GM20431 (cell line): ENCODE measurements at regions not wholly inside any gene's neighbourhood (a gene's known extent, or its start where the extent isn't known, plus 50 kb on each side); places are given as distances from the start of the nearest gene placed in this dataset.

Source experiments
- in situ Hi-C: fragments of 300-500 bp; cut with MseI, MboI; formaldehyde crosslinking; loops from one replicate; pipeline ENCODE4 v1.15.0; 2020; ENCODE audit warnings: low sequenced_read_pairs; ENCODE audit not compliant: unreplicated experiment

DNA sequence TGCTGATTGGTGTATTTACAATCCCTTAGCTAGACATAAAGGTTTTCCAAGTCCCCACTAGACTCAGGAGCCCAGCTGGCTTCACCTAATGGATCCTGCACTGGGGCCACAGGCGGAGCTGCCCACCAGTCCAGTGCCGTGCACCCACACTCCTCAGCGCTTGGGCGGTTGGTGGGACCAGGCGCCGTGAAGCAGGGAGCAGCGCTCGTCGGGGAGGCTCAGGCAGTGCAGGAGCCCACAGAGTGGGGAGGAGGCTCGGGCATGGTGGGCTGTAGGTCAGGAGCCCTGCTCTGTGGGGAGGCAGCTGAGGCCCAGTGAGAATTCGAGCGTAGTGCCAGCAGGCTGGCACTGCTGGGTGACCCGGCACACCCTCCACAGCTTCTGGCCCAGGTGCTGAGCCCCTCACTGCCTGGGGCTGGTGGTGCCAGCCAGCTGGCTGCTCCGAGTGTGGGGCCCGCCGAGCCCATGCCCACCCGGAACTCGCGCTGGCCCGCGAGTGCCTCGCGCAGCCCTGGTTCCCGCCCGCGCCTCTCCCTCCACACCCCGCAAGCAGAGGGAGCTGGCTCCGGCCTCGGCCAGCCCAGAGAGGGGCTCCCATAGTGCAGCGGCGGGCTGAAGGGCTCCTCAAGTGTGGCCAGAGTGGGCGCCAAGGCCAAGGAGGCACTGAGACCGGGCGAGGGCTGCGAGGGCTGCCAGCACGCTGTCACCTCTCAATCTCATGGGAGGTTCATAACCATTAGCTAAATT, 475.6 kb upstream of the DCC start:
- in situ Hi-C loops = no loop called here

DNA sequence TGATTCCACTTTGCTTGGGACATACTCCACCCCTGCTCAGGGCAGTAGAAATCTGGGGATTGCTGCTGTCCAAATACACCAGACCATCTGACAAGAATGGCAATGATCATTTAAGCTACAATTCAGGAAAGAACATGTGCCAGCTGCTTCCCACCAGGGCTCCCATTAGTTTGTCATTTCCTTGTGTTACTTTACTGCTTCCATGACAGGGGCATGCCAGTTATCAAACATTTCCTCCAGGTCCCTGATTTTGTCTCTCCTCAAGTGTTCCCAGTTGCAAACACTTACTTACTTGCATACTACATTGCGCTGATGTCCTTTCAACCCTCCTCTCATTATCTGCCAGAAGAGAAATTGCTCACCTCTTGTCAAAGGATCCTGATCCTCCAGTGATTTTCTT, 474.5 kb upstream of the DCC start:
- in situ Hi-C loops = no loop called here

DNA sequence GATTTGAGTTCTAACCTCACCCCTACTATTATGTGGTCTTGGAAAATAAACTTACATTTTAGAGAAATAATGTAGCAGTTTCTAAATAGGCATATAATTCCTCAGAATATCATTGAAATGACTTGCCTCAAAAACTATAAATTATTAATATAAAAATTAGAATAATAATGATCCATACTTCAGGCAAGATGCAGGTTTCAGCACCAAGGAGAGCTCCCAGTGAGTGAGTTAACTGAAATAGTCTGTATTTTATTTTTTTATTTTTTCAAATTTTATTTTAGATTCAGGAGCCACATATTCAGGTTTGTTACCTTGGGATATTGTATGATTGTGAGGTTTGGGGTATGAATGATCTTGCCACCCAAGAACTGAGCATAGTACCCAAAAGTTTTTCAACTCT, 472.2 kb upstream of the DCC start:
- in situ Hi-C loops = no loop called here

DNA sequence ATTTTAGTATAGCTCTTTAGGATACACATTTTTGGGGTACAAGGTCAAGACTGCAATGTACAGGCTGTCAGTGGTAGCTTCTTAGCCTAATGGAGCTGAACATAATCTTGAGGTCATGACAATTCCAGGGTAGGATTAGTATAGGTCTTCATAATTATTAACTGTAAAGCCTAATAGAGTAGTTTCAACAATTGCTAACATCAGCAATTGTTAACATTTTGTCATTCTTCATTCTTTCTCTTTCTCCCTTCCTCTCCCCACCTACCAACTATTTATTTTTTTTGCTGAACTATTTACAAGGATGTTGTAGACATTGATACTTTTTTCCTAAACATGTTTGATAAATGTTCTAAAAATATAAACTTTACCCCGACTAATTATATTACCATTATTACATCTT, 461.3 kb upstream of the DCC start:
- in situ Hi-C loops = no loop called here

GRCh38 chr18:51879329-51879728, 460.7 kb upstream of the DCC start:
- in situ Hi-C loops = no loop called here

GRCh38 chr18:51881394-51881793, 458.6 kb upstream of the DCC start:
- in situ Hi-C loops = no loop called here

GRCh38 chr18:51884039-51884438, 456.0 kb upstream of the DCC start:
- in situ Hi-C loops = no loop called here

DNA sequence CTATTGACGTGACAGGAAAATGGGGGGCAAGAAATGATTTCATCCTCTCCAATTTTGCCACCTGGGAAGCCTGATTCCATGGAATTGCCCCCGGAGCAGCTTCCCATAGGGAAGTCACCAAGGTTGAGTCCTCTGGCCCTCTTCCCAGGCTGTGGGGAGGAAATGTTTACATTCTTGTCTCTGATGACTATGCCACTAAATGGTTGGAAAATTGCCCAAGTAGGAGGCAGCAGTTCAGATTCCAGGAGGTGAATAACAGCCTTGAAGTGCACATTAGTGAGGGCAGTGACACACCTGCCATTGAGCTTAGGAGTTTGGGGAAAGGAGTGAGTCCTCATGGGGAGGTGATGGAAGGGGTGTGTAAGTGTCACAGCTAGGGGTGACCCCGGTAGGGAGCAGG, 449.2 kb upstream of the DCC start:
- in situ Hi-C loops = no loop called here

- in situ Hi-C loops = no loop called here
Observed at GRCh38 chr18:51891876-51892275, 448.1 kb upstream of the DCC start.

DNA sequence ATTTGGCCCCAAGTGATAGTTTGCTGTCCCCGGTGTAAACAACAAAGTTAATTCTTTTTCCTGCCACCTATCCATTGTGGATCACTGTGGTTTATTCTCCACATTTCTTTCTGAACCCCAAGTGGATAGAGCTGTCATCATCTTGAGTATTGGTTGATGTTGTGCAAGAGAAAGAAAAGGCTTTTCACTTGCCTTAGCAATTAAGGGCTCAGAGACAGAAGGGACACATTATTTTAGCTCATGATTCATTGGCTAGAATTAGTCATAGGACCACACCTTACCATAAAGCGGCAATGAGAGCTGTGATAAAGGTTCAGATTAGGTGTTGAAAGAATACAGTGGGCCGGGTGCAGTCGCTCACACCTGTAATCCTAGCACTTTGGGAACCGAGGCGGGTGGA, 442.1 kb upstream of the DCC start:
- in situ Hi-C loops = no loop called here

- in situ Hi-C loops = no loop called here
Observed at GRCh38 chr18:51907687-51908597, 432.1 kb upstream of the DCC start.

DNA sequence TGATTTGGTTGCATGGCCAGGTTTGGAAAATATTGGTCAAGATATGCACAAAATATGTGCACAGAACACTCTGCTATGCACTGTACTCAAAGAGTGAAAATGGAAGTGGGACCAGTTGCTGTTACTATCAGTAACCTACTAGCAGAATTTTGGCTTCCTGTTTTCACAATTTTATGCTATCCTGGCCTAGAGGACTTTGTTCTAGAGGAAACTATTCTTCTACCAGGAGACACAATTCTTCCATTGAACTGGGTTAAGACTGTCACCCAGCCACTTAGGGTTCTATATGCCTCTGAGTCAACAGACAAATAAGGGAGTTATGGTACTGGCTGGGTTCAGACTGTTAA, 431.4 kb upstream of the DCC start:
- in situ Hi-C loops = no loop called here

DNA sequence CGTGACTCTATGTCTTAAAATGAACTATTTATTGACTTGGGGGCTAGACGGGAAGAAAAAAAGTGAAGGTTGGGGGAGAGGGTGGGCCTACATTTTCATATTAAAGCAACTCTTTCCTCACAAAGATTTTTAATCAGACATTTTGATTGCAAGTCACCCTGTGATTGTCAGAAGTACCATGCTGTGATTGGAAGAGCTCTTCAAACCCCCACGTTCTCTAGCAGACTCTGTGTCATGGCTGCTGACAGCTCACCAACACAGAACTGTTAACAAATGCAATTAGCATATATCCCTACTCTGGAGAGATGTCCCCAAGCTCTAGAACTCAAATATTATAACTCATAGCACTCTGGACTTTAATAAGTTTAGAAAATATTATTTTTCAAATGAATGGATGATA, 428.4 kb upstream of the DCC start:
- in situ Hi-C loops = no loop called here

- in situ Hi-C loops = no loop called here
Observed at GRCh38 chr18:51912381-51912780, 427.6 kb upstream of the DCC start.

DNA sequence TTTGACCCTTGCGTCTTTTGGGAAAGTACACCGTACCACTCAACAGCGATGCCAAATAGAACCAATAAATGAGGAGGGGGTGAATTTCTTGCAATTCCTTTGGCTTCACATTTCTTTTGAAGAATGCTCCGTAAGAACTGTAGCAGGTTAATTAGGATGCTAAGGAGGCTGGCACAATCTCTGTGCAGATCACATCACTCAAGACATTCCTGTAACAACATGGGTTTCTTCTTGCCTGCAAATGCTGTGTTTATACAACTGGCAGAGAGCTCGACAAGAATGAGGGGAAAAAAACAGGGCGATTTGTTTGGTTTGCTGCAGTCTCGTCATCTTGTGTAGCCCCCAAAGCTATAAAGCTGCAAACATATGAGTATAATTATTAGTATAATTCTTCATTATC, 424.8 kb upstream of the DCC start:
- in situ Hi-C loops = no loop called here

GRCh38 chr18:51921862-51922261, 418.1 kb upstream of the DCC start:
- in situ Hi-C loops = no loop called here

- in situ Hi-C loops = no loop called here
Observed at GRCh38 chr18:51933903-51934302, 406.1 kb upstream of the DCC start.

GRCh38 chr18:51936115-51936514, 403.9 kb upstream of the DCC start:
- in situ Hi-C loops = no loop called here

DNA sequence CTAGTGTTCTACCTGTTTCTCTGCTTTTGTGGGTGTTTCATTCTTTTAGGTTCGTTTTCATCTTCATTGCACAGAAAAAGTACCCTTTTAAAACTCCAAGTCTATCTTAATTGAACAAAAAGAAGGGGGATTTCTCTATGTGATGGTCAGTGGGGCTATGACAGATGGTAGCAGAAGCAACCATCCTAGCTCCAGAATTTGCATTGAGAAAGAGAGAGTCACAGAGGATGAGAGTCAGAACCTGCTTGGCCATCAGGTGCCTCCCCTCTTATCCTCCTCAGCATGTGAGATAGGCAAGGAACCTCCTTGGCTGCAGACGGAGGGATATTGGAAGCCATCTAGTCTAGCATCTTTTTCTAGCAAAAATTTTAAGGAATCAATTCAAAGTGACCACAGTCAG, 398.0 kb upstream of the DCC start:
- in situ Hi-C loops = no loop called here

GRCh38 chr18:51943281-51943680, 396.7 kb upstream of the DCC start:
- in situ Hi-C loops = no loop called here

DNA sequence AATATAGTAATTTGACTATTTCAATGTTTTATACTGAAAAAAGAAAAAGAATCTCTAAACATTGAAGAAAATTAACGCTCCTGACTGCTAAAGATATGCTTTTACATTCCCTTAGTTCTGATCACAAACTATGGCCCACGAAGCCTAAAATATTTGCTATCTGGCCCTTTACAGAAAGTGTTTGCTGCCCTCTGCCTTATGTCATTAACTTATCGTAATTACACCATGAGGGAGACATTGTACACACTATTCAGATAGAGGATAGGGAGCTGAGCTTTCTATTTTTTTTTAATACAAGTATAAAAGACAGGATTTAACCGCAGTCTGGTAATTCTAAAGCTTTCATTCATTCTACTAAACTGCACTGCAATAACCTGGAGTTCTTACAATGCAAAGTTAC, 393.1 kb upstream of the DCC start:
- in situ Hi-C loops = no loop called here

DNA sequence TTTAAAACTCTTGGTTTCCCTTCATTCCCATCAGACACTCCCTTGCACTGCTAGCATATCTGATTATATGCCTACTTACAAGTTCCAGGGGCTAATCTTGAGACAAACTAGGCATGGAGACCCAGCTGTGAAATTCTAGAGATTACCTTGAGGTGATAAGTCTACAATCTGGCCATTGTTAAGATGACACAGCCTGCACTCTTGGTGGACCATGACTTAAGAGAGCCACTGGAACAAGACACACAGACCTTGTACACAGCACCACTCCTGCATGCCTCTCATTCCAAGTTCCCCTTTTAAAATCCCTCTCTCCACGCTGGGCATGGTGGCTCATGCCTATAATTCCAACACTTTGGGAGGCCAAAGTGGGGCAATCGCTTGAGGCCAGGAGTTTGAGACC, 387.2 kb upstream of the DCC start:
- in situ Hi-C loops = no loop called here
